Endothelial cell of umbilical vein (primary cell): ENCODE measurements at regions not wholly inside any gene's neighbourhood (a gene's known extent, or its start where the extent isn't known, plus 50 kb on each side); places are given as distances from the start of the nearest gene placed in this dataset.
A peak's percentile ranks its signal among the peaks of the same experiment; 100 is the strongest.

Experiments used
- BruUV-seq: library from RNA; stranded (reverse); fragments of 400-500 nt; replicated peaks from 2 replicates; lab custom pipeline; 2021; lab: Mats Ljungman, UMichigan
- CTCF ChIA-PET: fragments of 300-600, 350-600 bp; sonication (Branson Sonifier 250); formaldehyde crosslinking; loops from one replicate; lab custom pipeline; 2021; ENCODE audit warnings: antibody characterized with exemption, inconsistent platforms; lab: Charles Lee
- POLR2A ChIA-PET: fragments of 300-600, 350-600 bp; sonication (Branson Sonifier 250); formaldehyde crosslinking; loops from one replicate; lab custom pipeline; 2021; ENCODE audit warnings: antibody characterized with exemption, inconsistent platforms; lab: Charles Lee
- DNase-seq: peaks from one replicate; pipeline ENCODE4 v3.0.0-alpha.2; 2011; ENCODE audit warnings: low read depth, low spot score
- FAIRE-seq: peaks from 2 replicates; lab custom pipeline; 2011; peaks lifted over from hg19 to GRCh38; lab: Jason Lieb, UNC
- H2AFZ ChIP-seq: 2 replicates; pipeline ENCODE4 v1.6.0; 2012; ENCODE audit warnings: low read depth, low read length, control low read depth, inconsistent platforms
- H3K27ac ChIP-seq: 2 replicates; pipeline ENCODE4 v1.5.1; 2011; ENCODE audit warnings: low read depth, mild to moderate bottlenecking, control low read depth, low read length, moderate library complexity; ENCODE audit not compliant: insufficient read depth
- H3K27me3 ChIP-seq, 2 experiments: 2 replicates each; pipeline versions ENCODE4 v1.6.0 to v1.6.1; 2011; ENCODE audit warnings: low read length in 2 of 2, mixed read lengths in 1 of 2; ENCODE audit not compliant: control insufficient read depth in 2 of 2, insufficient read depth in 2 of 2
- H3K36me3 ChIP-seq, 2 experiments: 2 replicates in 1 of 2; 3 replicates in 1 of 2; pipeline ENCODE4 v1.5.1; 2011; ENCODE audit warnings: low read length in 2 of 2, mild to moderate bottlenecking in 1 of 2, moderate library complexity in 1 of 2; ENCODE audit not compliant: control insufficient read depth in 2 of 2, insufficient read depth in 2 of 2; ENCODE audit errors: extremely low read depth in 1 of 2
- H3K4me1 ChIP-seq: 3 replicates; pipeline ENCODE4 v1.5.1; 2011; ENCODE audit warnings: mild to moderate bottlenecking, low read length; ENCODE audit not compliant: control insufficient read depth, insufficient read depth; ENCODE audit errors: extremely low read depth
- H3K4me2 ChIP-seq: 2 replicates; pipeline ENCODE4 v1.6.1; 2011; ENCODE audit warnings: low read length, control low read depth, mixed read lengths; ENCODE audit not compliant: insufficient read depth
- H3K4me3 ChIP-seq, 3 experiments: fragments of 200-600 bp in 1 of 3; sonication (generic), shearing (Covaris generic) in 1 of 3; replicated peaks in 1 of 3; 2 replicates each; pipeline ENCODE4 v1.5.1; 2011 to 2016; ENCODE audit warnings: control low read depth in 3 of 3, low read length in 3 of 3, mild to moderate bottlenecking in 2 of 3, inconsistent platforms in 1 of 3, low read depth in 1 of 3, moderate library complexity in 1 of 3; ENCODE audit not compliant: insufficient read depth in 1 of 3
- H3K79me2 ChIP-seq: 2 replicates; pipeline ENCODE4 v1.6.0; 2012; ENCODE audit warnings: low read length, inconsistent platforms; ENCODE audit not compliant: control insufficient read depth, insufficient read depth
- H3K9ac ChIP-seq: replicated peaks from 2 replicates; pipeline ENCODE3; 2011; ENCODE audit warnings: low read length, control low read depth; ENCODE audit not compliant: insufficient read depth; ENCODE audit errors: extremely low read depth
- H3K9me1 ChIP-seq: replicated peaks from 3 replicates; pipeline ENCODE4 v1.6.0; 2011; ENCODE audit warnings: mild to moderate bottlenecking, low read length; ENCODE audit not compliant: control insufficient read depth, insufficient read depth; ENCODE audit errors: extremely low read depth
- H3K9me3 ChIP-seq: replicated peaks from 2 replicates; pipeline ENCODE4 v1.5.1; 2012; ENCODE audit warnings: low read length, inconsistent platforms; ENCODE audit not compliant: control insufficient read depth, insufficient read depth
- H4K20me1 ChIP-seq: replicated peaks from 2 replicates; pipeline ENCODE3; 2011; ENCODE audit warnings: mild to moderate bottlenecking, low read length; ENCODE audit not compliant: control insufficient read depth, insufficient read depth; ENCODE audit errors: extremely low read depth
- FOS ChIP-seq: IDR thresholded peaks from 2 replicates; pipeline ENCODE4 v1.6.1; 2011; ENCODE audit warnings: mild to moderate bottlenecking, low read length, moderate library complexity, borderline replicate concordance; ENCODE audit not compliant: insufficient read depth
- GATA2 ChIP-seq: IDR thresholded peaks from 2 replicates; pipeline ENCODE4 v1.7.0; 2011; ENCODE audit warnings: low read depth, mild to moderate bottlenecking, moderate library complexity, mixed read lengths, low read length; ENCODE audit not compliant: insufficient read length, insufficient read depth
- JUN ChIP-seq: IDR thresholded peaks from 2 replicates; pipeline ENCODE4 v1.6.1; 2011; ENCODE audit warnings: borderline replicate concordance, low read depth; ENCODE audit not compliant: insufficient read length, insufficient read depth
- MYC ChIP-seq: IDR thresholded peaks from one replicate; pipeline ENCODE4 v1.6.1; 2011; ENCODE audit warnings: mild to moderate bottlenecking, low read depth, low read length
- POLR2AphosphoS5 ChIP-seq: IDR thresholded peaks from 2 replicates; pipeline ENCODE4 v1.6.1; 2012; ENCODE audit warnings: low read depth, mild to moderate bottlenecking, control low read depth, low read length, moderate library complexity; ENCODE audit not compliant: insufficient read depth
- dilution Hi-C: fragments of 300-500 bp; cut with MboI; formaldehyde crosslinking; loops from one replicate; pipeline ENCODE4 v1.15.0; 2019; ENCODE audit warnings: low sequenced_read_pairs; ENCODE audit not compliant: extremely low pct_ligation_motif_present
- intact Hi-C: fragments of 100-400 bp; cut with micrococcal nuclease; formaldehyde crosslinking; loops from one replicate; pipeline ENCODE4 v1.10.0; 2022
- TF ChIP-seq, protein P1 (sequence below): IDR thresholded peaks from 2 replicates; pipeline ENCODE4 v1.6.1; 2011; ENCODE audit not compliant: insufficient read depth, insufficient read length

DNA sequence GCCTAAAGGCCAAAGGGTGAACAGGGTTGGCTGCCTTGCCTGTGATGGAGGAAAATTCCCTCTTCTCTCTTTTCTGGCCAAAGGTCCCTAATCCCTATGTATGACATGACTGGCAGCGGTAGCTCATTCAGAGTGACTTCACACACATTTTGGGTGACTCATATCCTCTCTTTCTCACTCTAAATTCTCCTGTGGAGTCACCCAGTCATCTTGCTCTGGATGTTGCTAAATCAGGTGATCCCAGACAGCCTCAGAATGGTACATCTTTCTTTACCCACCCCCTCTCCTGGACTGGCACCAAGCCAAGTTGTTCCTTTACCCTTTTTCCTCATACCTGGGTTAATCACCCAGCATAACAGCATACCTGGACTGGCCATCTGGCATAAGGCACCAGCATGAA lies 77.2 kb downstream of the NEURL3 start:
- FAIRE-seq (peak; percentile 91), DNase-seq (peak; percentile 56)
- Histone ChIP-seq H3K9ac (no peak overlapping the region), H3K4me3 (no peak overlapping the region), H3K9me3 (no peaks in the 10 kb centered on the region), H3K9me1 (no peaks in the 10 kb centered on the region), H4K20me1 (no peaks in the 10 kb centered on the region), H3K27me3 (peaks cover 5 to 7% of the 10 kb centered on the region in 2 experiments), H2AFZ (no peak overlapping the region), H3K27ac (no peak overlapping the region), H3K79me2 (no peaks in the 10 kb centered on the region), H3K4me2 (no peak overlapping the region), H3K4me1 (peaks cover 4% of the 10 kb centered on the region), H3K36me3 (no peaks in the 10 kb centered on the region)
- no TSS peak for BruUV-seq
- POLR2A ChIA-PET: no interaction called here
- CTCF ChIA-PET: interaction anchor here (0.9 to 2.2 kb wide), 7 partner anchors 19 to 126 kb away, joined by 3 to 10 read pairs (median 4); no protein-coding TSS in a partner anchor
- dilution Hi-C loops: no loop called here
- intact Hi-C loops: no loop called here
- TF ChIP-seq GATA2: no peak
- peak; percentile 69 for TF ChIP-seq FOS
- TF ChIP-seq MYC: no peak
- TF ChIP-seq JUN: peak; percentile 86

DNA sequence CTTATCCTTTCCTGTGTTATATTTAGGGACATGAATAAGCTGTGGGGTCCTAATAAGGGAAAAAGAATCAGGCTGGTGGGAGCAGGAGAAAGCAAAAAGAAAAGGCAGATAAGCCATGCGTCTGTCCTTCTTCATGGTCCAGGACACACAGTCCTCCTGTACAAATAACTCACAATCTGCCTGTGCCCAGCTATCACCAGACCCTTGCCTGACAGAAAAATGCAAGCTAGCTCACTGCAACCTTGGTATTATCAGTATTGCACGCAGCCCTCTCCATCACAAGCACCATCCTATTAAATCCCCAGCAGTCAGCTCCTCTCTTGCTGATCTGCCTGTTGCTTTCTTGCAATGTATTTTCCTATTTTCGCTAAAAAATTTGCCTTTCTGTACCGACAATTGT lies 78.0 kb downstream of the NEURL3 start:
- Histone ChIP-seq H3K79me2 (no peaks in the 10 kb centered on the region), H4K20me1 (no peaks in the 10 kb centered on the region), H3K4me3 (no peak overlapping the region), H3K4me2 (no peak overlapping the region), H3K27ac (no peak overlapping the region), H3K9me3 (no peaks in the 10 kb centered on the region), H3K9ac (no peak overlapping the region), H2AFZ (no peak overlapping the region), H3K36me3 (no peaks in the 10 kb centered on the region), H3K27me3 (peaks cover 3 to 9% of the 10 kb centered on the region in 2 experiments), H3K4me1 (peaks cover 4% of the 10 kb centered on the region), H3K9me1 (no peaks in the 10 kb centered on the region)
- no TSS peak for BruUV-seq
- CTCF ChIA-PET: interaction anchor here (0.9 to 2.2 kb wide), 8 partner anchors 18 to 127 kb away, joined by 3 to 10 read pairs (median 4); no protein-coding TSS in a partner anchor
- TF ChIP-seq, protein P1, sequence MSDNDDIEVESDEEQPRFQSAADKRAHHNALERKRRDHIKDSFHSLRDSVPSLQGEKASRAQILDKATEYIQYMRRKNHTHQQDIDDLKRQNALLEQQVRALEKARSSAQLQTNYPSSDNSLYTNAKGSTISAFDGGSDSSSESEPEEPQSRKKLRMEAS: no peak
- TF ChIP-seq MYC (no peak), POLR2AphosphoS5 (no peak)
- dilution Hi-C loops: no loop called here
- intact Hi-C loops: no loop called here
- POLR2A ChIA-PET: no interaction called here
- DNase-seq (no peak), FAIRE-seq (no peak)
